Stomach (tissue), 8 donors: ENCODE measurements at regions not wholly inside any gene's neighbourhood (a gene's known extent, or its start where the extent isn't known, plus 50 kb on each side); places are given as distances from the start of the nearest gene placed in this dataset.
A peak's percentile ranks its signal among the peaks of the same experiment; 100 is the strongest.

Experiments
- DNase-seq, 2 donors: peaks; one replicate each; pipeline versions ENCODE4 v3.0.0 to v3.0.0-alpha.2; 2013 to 2019
- H3K27ac ChIP-seq, 5 donors: fragments of 200-600 bp in 4 of 5; sonication (generic) in 4 of 5; one replicate each; pipeline ENCODE4 v1.5.1; 2013 to 2019; ENCODE audit warnings: mild to moderate bottlenecking in 1 of 5, moderate library complexity in 1 of 5
- H3K27me3 ChIP-seq, 3 donors: fragments of 200-600 bp; sonication (generic); one replicate each; pipeline ENCODE4 v1.5.1; 2017 to 2019; ENCODE audit warnings: mixed run types in 1 of 3
- H3K36me3 ChIP-seq, 4 donors: fragments of 200-600 bp; sonication (generic); 1 replicate in 3 of 4; 2 replicates in 1 of 4; pipeline ENCODE4 v1.5.1; 2016 to 2019
- H3K4me1 ChIP-seq, 4 donors: fragments of 200-600 bp; sonication (generic); one replicate each; pipeline ENCODE4 v1.5.1; 2016 to 2019
- H3K4me3 ChIP-seq, 4 donors: fragments of 200-600 bp; sonication (generic) in 3 of 4; one replicate each; pipeline ENCODE4 v1.5.1; 2016 to 2019; ENCODE audit warnings: mild to moderate bottlenecking in 1 of 4
- H3K9me3 ChIP-seq, 4 donors: fragments of 200-600 bp; sonication (generic); one replicate each; pipeline ENCODE4 v1.5.1; 2016 to 2019
- EP300 ChIP-seq: sonication (generic); formaldehyde crosslinking; IDR thresholded peaks from one replicate; pipeline ENCODE4 v1.6.1; 2017; ENCODE audit warnings: antibody characterized with exemption
- POLR2A ChIP-seq, 4 donors: fragments of 450-650 bp; IDR thresholded peaks; one replicate each; pipeline ENCODE4 v1.6.1; 2016; ENCODE audit warnings: antibody characterized with exemption in 4 of 4, control low read depth in 2 of 4, mild to moderate bottlenecking in 1 of 4, moderate library complexity in 1 of 4
- POLR2AphosphoS5 ChIP-seq, 3 donors: sonication (generic); formaldehyde crosslinking; IDR thresholded peaks; one replicate each; pipeline ENCODE4 v1.6.1; 2016; ENCODE audit warnings: antibody characterized with exemption in 3 of 3
- WGBS, 5 donors: extraction: QIAGEN DNeasy Blood & Tissue Kit in 3 of 5; methylation state at CpG; one replicate each; pipeline versions ENCODE4 v1.1.5 to v1.1.7; 2013 to 2018; 5-methylcytosine and 5-hydroxymethylcytosine counted together
- intact Hi-C: fragments of 100-400 bp; cut with DNase I; formaldehyde crosslinking; loops from one replicate; pipeline ENCODE4 v1.15.1; 2023; ENCODE audit warnings: low total_unique reads
- TF ChIP-seq, protein P1 (sequence below), 7 experiments: fragments of 450-650 bp in 4 of 7; fragments of 200-600 bp in 3 of 7; sonication (generic) in 3 of 7; IDR thresholded peaks; one replicate each; pipeline ENCODE4 v1.5.1; 2016 to 2019; ENCODE audit warnings: antibody characterized with exemption in 7 of 7, control low read depth in 2 of 7, mild to moderate bottlenecking in 1 of 7
- donor health status: healthy with polysubstance abuse.
- donor health status: Bipolar disorder and iron deficiency.
- donor health status: healthy.

DNA sequence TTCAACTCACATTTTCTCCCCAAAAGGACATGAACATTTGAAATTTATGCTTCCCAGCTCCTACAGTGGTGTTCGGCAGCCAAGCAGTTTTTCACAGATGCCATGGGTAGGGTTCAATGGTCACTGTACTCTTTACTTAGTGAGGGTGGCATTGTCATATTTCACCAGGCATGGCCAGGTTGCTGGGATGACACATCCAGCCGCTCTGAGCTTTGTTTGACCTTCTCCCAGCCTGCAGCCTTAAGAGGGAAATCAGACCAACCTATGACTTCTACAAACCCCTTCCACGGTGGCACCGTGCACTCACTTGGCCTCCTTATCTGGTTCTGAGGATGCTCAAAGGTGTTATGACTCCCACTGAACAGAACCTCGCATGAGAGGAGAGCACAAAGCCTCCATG, 108.4 kb upstream of the SH3BP4 start:
- peaks cover 0 to 32% (median 14%) of the 10 kb centered on the region in 4 donors for H3K4me1 ChIP-seq
- no peaks in the 10 kb centered on the region for H3K9me3 ChIP-seq
- no peak overlapping the region for H3K4me3 ChIP-seq
- H3K36me3 ChIP-seq, result no peaks in the 10 kb centered on the region
- intact Hi-C loops, result no loop called here
- H3K27me3 ChIP-seq, result peaks cover 0 to 5% (median 0%) of the 10 kb centered on the region in 3 donors
- DNase-seq, result no peak
- no peak for TF ChIP-seq EP300
- TF ChIP-seq POLR2AphosphoS5 (IDR thresholded peaks at IDR 0.05), result no peak
- no peak for TF ChIP-seq POLR2A (IDR thresholded peaks at IDR 0.05)
- TF ChIP-seq, protein P1, sequence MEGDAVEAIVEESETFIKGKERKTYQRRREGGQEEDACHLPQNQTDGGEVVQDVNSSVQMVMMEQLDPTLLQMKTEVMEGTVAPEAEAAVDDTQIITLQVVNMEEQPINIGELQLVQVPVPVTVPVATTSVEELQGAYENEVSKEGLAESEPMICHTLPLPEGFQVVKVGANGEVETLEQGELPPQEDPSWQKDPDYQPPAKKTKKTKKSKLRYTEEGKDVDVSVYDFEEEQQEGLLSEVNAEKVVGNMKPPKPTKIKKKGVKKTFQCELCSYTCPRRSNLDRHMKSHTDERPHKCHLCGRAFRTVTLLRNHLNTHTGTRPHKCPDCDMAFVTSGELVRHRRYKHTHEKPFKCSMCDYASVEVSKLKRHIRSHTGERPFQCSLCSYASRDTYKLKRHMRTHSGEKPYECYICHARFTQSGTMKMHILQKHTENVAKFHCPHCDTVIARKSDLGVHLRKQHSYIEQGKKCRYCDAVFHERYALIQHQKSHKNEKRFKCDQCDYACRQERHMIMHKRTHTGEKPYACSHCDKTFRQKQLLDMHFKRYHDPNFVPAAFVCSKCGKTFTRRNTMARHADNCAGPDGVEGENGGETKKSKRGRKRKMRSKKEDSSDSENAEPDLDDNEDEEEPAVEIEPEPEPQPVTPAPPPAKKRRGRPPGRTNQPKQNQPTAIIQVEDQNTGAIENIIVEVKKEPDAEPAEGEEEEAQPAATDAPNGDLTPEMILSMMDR (IDR thresholded peaks at IDR 0.05), result no peak
- 75 to 91% (median 82%) methylated on average over 5 of the region's 5 CpGs for WGBS, 5 donors
- no peak overlapping the region for H3K27ac ChIP-seq

DNA sequence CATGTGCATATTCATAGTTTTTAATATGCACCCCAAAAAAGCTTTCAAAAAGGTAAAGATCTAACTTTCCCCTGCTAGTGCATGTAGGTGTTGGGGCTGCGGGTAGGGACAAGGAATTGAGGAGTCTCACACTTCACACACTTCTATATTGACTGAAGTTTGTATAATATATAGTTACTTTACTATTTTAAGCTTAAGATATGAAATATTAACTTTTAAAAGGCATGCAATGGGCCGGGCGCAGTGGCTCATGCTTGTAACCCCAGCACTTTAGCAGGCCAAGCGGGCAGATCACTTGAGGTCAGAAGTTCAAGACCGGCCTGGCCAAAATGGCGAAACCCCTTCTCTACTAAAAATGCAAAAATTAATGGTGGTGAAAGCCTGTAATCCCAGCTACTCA, 109.1 kb upstream of the SH3BP4 start:
- H3K9me3 ChIP-seq, result no peaks in the 10 kb centered on the region
- H3K27ac ChIP-seq, result no peak overlapping the region
- 92 to 97% (median 95%) methylated on average over 6 of the region's 6 CpGs for WGBS, 5 donors
- intact Hi-C loops, result no loop called here
- H3K36me3 ChIP-seq, result no peaks in the 10 kb centered on the region
- no peak for TF ChIP-seq EP300
- no peak for TF ChIP-seq POLR2A (IDR thresholded peaks at IDR 0.05)
- TF ChIP-seq, protein P1 (IDR thresholded peaks at IDR 0.05), result no peak
- TF ChIP-seq POLR2AphosphoS5 (IDR thresholded peaks at IDR 0.05), result no peak
- peaks cover 0 to 5% (median 0%) of the 10 kb centered on the region in 3 donors for H3K27me3 ChIP-seq
- no peak overlapping the region for H3K4me3 ChIP-seq
- no peak for DNase-seq
- peaks cover 0 to 32% (median 14%) of the 10 kb centered on the region in 4 donors for H3K4me1 ChIP-seq

DNA sequence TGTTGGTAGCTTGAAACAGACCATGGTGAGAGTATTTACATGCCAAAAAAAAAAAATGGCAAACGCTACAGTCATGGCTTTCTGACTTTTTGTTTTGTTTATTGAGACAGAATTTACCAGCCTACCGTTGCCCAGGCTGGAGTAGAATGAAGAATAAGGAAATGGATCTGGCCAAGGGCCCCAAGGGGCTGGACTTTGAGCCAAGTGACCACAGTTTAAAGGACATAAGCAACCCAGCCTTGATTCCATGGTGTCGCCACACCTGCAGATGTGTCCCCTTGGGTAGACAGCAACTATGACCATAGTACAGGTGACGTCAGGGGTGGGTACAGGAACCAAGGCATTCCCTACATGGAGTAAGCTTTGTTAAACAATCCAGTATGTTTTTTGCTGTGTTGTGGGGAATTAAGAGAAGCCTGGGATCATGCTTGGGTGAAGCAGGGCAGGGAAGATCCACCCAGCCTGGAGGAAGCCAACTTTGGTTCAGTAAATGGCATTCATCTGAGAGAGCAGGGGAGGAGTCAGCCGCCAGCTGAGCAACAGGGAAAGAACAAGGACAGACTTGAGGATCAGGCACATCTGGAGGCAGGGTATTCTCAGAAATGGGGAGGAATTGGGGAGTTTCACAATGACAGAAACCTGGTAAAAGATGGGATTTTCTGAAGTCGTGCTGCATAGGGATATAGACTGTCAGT, 110.3 kb upstream of the SH3BP4 start:
- H3K27ac ChIP-seq, result no peak overlapping the region
- TF ChIP-seq, protein P1 (IDR thresholded peaks at IDR 0.05), result no peak
- TF ChIP-seq POLR2A (IDR thresholded peaks at IDR 0.05) (no peak), POLR2AphosphoS5 (IDR thresholded peaks at IDR 0.05) (no peak), EP300 (no peak)
- no peaks in the 10 kb centered on the region for H3K36me3 ChIP-seq
- no peaks in the 10 kb centered on the region for H3K9me3 ChIP-seq
- peaks cover 0 to 29% (median 13%) of the 10 kb centered on the region in 4 donors for H3K4me1 ChIP-seq
- DNase-seq, result peak in 1 of 2 donors; percentile 14
- WGBS, 5 donors, result 60 to 77% (median 67%) methylated on average over 6 of the region's 6 CpGs
- intact Hi-C loops, result no loop called here
- H3K27me3 ChIP-seq, result no peaks in the 10 kb centered on the region
- no peak overlapping the region for H3K4me3 ChIP-seq

DNA sequence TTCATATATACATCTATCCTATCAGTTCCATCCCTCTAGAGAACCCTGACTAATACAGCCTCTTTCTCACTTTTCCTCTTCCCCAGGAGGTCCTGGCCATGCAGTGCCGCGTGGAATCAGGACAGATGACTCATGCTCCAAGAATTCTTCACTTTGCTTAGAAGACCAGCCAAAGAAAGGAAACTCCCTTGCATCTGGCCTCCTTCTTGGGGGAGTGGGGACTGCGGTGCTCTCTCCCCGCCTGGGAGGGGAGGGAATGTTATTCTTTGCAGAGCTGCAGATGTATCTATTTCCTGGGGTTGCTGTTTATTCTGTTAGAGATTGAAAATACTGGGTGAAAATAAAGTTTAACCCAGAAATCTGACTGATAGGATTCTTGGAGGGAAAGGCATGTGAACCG, 111.5 kb upstream of the SH3BP4 start:
- TF ChIP-seq, protein P1 (IDR thresholded peaks at IDR 0.05), result no peak
- TF ChIP-seq POLR2AphosphoS5 (IDR thresholded peaks at IDR 0.05) (peak in 1 of 3 donors; percentile 42), EP300 (no peak)
- Histone ChIP-seq H3K36me3 (no peaks in the 10 kb centered on the region), H3K27me3 (no peaks in the 10 kb centered on the region), H3K9me3 (no peaks in the 10 kb centered on the region), H3K4me1 (peaks cover 0 to 21% (median 9%) of the 10 kb centered on the region in 4 donors), H3K4me3 (no peak overlapping the region), H3K27ac (no peak overlapping the region)
- 31 to 43% (median 34%) methylated on average over 5 of the region's 5 CpGs for WGBS, 5 donors
- DNase-seq, result peak in 1 of 2 donors; percentile 74
- intact Hi-C loops, result no loop called here
